Esophagus muscularis mucosa (tissue), 4 donors: ENCODE measurements at regions not wholly inside any gene's neighbourhood (a gene's known extent, or its start where the extent isn't known, plus 50 kb on each side); places are given as distances from the start of the nearest gene placed in this dataset.

Experiments used
- CTCF ChIP-seq, 3 experiments: fragments of 200-600 bp in 2 of 3; fragments of 450-650 bp in 1 of 3; sonication (generic) in 2 of 3; IDR thresholded peaks; one replicate each; pipeline ENCODE4 v1.5.1; 2017 to 2019; ENCODE audit warnings: antibody characterized with exemption in 3 of 3, mild to moderate bottlenecking in 2 of 3, moderate library complexity in 1 of 3
- EP300 ChIP-seq: sonication (generic); formaldehyde crosslinking; IDR thresholded peaks from one replicate; pipeline ENCODE4 v1.6.1; 2017; ENCODE audit warnings: antibody characterized with exemption
- POLR2A ChIP-seq: fragments of 450-650 bp; IDR thresholded peaks from one replicate; pipeline ENCODE4 v1.6.1; 2017; ENCODE audit warnings: antibody characterized with exemption, moderate library complexity, mild to moderate bottlenecking, low read depth
- POLR2AphosphoS5 ChIP-seq, 2 donors: sonication (generic); formaldehyde crosslinking; IDR thresholded peaks; one replicate each; pipeline ENCODE4 v1.6.1; 2017; ENCODE audit warnings: antibody characterized with exemption in 2 of 2

GRCh38 chr4:177077095-177077971 lies 232.3 kb upstream of the NEIL3 start:
- TF ChIP-seq POLR2AphosphoS5 (IDR thresholded peaks at IDR 0.05): no peak
- no peak for TF ChIP-seq CTCF (IDR thresholded peaks at IDR 0.05)
- no peak for TF ChIP-seq POLR2A
- no peak for TF ChIP-seq EP300
